ENCODE measurements at regions not wholly inside any gene's neighbourhood (a gene's known extent, or its start where the extent isn't known, plus 50 kb on each side); places are given as distances from the start of the nearest gene placed in this dataset.

DNA sequence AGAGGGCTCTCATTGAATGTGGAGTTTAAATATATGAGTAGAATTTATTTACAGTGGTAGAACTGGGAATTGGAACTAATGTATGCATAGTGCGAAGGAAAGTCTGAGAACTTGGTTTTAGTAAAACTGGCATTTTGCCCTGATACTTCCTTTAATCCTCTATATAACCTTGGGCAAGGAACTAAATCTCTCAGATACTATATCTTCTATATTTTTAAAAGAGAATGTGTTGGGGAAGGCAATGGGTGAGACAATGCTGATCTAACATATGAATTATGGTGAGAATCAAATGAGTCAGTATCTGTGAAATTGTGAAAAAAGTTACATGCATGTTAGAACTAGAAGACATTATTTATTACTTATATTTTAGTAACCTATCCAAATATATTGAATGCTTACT is 2109.4 kb upstream of the PIK3C3 start:
- Histone ChIP-seq H3K4me3 (no peak overlapping the region), H3K9me3 (no peaks in the 10 kb centered on the region), H3K27ac (no peak overlapping the region), H3K4me1 (no peaks in the 10 kb centered on the region), H3K27me3 (no peaks in the 10 kb centered on the region), H3K36me3 (no peaks in the 10 kb centered on the region)
- intact Hi-C loops (cut with DNase I): no loop called here
- WGBS (ENCODE audit: insufficient coverage, low coverage, low lambda C conversion rate, missing lambda C conversion rate): 39% methylated on average over 1 of the region's 1 CpG
- DNase-seq: no peak
- ATAC-seq: no peak
- TF ChIP-seq, protein P1, sequence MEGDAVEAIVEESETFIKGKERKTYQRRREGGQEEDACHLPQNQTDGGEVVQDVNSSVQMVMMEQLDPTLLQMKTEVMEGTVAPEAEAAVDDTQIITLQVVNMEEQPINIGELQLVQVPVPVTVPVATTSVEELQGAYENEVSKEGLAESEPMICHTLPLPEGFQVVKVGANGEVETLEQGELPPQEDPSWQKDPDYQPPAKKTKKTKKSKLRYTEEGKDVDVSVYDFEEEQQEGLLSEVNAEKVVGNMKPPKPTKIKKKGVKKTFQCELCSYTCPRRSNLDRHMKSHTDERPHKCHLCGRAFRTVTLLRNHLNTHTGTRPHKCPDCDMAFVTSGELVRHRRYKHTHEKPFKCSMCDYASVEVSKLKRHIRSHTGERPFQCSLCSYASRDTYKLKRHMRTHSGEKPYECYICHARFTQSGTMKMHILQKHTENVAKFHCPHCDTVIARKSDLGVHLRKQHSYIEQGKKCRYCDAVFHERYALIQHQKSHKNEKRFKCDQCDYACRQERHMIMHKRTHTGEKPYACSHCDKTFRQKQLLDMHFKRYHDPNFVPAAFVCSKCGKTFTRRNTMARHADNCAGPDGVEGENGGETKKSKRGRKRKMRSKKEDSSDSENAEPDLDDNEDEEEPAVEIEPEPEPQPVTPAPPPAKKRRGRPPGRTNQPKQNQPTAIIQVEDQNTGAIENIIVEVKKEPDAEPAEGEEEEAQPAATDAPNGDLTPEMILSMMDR (IDR thresholded peaks at IDR 0.05): no peak
- TF ChIP-seq POLR2A (IDR thresholded peaks at IDR 0.05): no peak

DNA sequence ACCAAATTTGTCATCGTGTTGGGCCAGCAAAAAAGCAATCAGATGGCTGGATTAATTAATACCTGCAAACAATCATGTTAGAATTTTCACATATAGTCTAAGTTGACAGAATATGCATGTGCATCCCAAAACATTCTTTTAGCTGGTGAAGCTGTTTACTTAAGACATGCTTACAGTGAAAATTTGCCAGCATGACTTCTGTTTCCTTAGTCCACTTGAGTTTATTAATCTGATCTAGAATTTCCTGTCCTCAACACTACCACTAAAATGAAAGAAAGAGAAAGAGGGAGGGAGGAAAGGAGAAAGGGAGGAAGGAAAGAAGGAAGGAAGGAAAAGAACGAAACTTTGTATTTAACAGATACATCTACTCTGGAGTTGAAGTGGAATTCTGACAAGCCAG is 2109.9 kb upstream of the PIK3C3 start:
- H3K27ac ChIP-seq: no peak overlapping the region
- TF ChIP-seq, protein P1 (IDR thresholded peaks at IDR 0.05): no peak
- TF ChIP-seq POLR2A (IDR thresholded peaks at IDR 0.05): no peak
- DNase-seq (no peak), ATAC-seq (no peak)
- H3K4me1 ChIP-seq: no peaks in the 10 kb centered on the region
- no peaks in the 10 kb centered on the region for H3K36me3 ChIP-seq
- intact Hi-C loops (cut with DNase I): no loop called here
- no peak overlapping the region for H3K4me3 ChIP-seq
- no peaks in the 10 kb centered on the region for H3K27me3 ChIP-seq
- 20% methylated on average over 2 of the region's 2 CpGs for WGBS (ENCODE audit: insufficient coverage, low coverage, low lambda C conversion rate, missing lambda C conversion rate)
- no peaks in the 10 kb centered on the region for H3K9me3 ChIP-seq

DNA sequence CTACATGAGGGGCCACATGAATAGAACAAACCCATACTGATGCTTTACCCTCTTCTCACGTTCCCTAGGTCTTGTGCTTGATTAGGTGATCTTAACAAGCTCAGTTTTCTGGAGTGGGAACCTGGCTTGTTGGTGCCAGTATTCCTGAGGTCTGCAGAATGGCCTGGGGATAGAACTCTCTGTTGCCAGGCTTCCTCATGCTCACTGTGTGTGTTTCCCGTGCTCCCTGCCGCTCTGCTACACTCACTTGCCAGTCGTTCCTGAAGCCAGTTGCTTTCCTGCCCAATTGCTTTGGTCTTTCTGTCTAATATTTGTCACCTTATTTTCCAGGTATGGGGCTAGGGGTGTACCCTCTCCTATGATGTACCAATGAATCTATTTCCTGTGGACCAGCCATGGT is 2111.5 kb upstream of the PIK3C3 start:
- H3K9me3 ChIP-seq: no peaks in the 10 kb centered on the region
- no peak overlapping the region for H3K4me3 ChIP-seq
- TF ChIP-seq POLR2A (IDR thresholded peaks at IDR 0.05): no peak
- TF ChIP-seq, protein P1 (IDR thresholded peaks at IDR 0.05): no peak
- intact Hi-C loops (cut with DNase I): no loop called here
- H3K27ac ChIP-seq: no peak overlapping the region
- no peak for DNase-seq
- ATAC-seq: no peak
- no peaks in the 10 kb centered on the region for H3K36me3 ChIP-seq
- H3K27me3 ChIP-seq: no peaks in the 10 kb centered on the region
- WGBS (ENCODE audit: insufficient coverage, low coverage, low lambda C conversion rate, missing lambda C conversion rate): 35% methylated on average over 2 of the region's 4 CpGs
- no peaks in the 10 kb centered on the region for H3K4me1 ChIP-seq

DNA sequence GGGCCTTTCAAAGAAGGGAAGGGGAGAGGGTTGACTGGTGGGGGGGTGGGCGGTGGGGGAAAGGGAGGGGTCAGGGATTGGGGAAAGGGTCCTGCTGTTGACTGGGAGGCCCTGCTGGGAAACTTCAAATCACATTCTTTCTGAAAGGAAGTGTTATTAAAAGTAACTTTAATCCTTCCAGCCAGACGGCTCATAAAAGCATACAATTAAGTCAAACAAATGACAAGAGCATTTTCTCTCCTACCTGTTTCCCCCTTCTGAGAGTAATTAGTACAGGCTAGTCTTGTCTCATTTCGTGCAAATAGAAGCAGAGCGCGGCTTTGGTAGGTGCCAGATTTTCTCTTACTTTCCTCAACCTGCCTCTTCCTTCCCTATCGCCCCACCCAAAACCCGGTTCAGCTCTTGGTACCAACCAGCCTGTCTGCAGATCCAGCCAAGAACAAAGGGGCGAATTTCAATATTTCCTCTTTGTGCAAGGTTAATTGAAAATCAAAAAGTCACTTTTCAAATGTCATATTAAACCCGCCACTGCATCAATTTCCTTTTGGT is 2112.6 kb upstream of the PIK3C3 start:
- Histone ChIP-seq H3K27ac (no peak overlapping the region), H3K9me3 (no peaks in the 10 kb centered on the region), H3K4me3 (no peak overlapping the region), H3K4me1 (no peaks in the 10 kb centered on the region), H3K36me3 (no peaks in the 10 kb centered on the region), H3K27me3 (no peaks in the 10 kb centered on the region)
- intact Hi-C loops (cut with DNase I): no loop called here
- no peak for ATAC-seq
- DNase-seq: no peak
- 27% methylated on average over 9 of the region's 9 CpGs for WGBS (ENCODE audit: insufficient coverage, low coverage, low lambda C conversion rate, missing lambda C conversion rate)
- no peak for TF ChIP-seq POLR2A (IDR thresholded peaks at IDR 0.05)
- TF ChIP-seq, protein P1 (IDR thresholded peaks at IDR 0.05): no peak
